EL (cell line): ENCODE measurements at regions not wholly inside any gene's neighbourhood (a gene's known extent, or its start where the extent isn't known, plus 50 kb on each side); places are given as distances from the start of the nearest gene placed in this dataset.
"Not testable (repeated sequence)": the region's sequence is repeated elsewhere in the genome, so short reads cannot be mapped to it uniquely, and the experiment has no call there.

Source experiments
- DNase-seq: peaks from one replicate; pipeline ENCODE4 v3.0.0-alpha.2; 2016

DNA sequence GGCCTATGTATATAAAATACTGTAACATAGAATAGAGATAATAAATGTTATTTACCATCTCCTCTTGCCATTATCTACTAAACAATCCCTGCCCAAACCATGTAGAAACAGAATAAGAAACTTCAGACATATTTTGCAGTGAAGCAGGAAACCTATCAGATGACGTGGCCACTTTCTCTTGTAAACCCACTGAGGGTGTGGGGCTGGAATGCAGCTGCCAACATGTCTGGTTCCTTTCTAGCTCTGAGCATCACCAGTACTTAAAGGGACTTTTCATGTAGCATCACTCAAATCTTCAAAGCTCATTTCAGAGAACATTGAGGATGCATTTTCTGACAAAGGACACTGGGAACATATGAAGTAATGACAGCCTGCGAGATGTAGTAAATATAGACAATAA lies 251.8 kb downstream of the LPIN1 start:
- DNase-seq = peak; percentile 84

GRCh38 chr2:11998626-11999378 lies 252.4 kb downstream of the LPIN1 start:
- peak; percentile 66 for DNase-seq

GRCh38 chr2:12001621-12002020 lies 255.2 kb downstream of the LPIN1 start:
- no peak for DNase-seq

GRCh38 chr2:12002215-12002614 lies 255.8 kb downstream of the LPIN1 start:
- no peak for DNase-seq

DNA sequence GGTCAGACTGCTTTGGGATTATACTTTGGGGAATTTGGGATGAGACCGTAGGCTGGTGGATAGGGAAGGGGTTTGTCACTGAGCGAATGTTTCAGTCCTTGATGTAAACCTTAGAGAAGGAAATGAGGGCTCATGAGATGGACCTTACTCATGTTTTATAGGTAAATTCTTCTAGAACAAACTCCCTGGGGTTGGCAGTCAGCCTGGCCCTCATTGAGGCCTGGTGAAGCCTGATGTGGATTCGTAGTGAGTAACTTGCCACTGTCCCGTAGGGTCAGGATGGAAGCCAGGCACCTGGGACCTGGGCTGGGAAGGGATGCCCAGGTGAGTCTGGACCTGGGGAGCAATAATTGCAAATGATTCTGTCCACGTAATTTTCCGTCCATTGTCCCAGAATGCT lies 258.3 kb downstream of the LPIN1 start:
- DNase-seq = no peak

GRCh38 chr2:12005886-12006681 lies 259.7 kb downstream of the LPIN1 start:
- DNase-seq = peak; percentile 21

- DNase-seq = peak; percentile 58
Observed at GRCh38 chr2:12006850-12007249, 260.4 kb downstream of the LPIN1 start.

DNA sequence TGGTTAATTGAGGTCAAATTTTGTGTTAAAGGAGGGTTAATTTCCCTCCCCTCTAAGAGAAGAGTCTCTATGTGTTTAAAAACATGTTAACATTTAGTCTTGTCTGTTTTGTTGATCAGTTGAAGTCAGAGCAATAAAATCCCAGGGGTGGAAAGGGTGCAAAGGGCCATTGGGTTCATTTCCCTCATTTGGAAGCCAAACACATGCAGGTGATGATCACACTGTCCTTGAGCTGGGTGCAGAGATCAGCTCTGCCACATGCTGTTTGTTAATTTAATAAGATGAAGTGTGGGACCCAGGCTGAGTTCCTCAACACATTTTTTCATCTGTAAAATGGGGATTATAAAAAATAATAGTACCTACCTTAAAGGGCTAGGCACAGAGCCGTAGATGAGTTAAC lies 260.9 kb downstream of the LPIN1 start:
- no peak for DNase-seq

DNA sequence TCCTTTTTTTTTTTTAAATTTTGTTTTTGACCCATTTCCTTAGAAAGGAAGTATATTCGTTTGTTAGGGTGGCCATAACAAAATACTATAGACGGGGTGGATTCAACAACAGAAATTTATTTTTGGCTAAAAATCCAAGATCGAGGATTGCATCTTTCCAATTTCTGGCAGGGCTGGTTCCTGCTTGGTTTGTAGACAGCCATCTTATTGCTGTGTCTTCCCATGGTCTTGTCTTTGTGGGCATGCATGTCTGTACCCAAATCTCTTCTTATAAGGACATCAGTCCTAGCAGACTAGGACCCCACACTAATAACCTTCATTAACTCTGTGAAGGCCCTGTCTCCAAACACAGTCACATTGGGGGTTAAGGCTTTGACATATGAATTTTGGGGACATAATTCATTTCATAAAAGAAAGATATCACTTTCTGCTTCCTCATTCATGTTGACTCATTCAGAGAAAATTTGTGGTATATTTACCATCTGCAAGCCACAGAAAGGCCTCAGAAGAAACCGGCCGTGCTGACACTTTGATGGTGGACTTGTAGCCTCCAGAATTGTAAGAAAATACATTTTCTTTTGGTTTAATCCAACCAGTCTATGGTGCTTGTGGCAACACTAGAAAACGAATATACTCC lies 262.1 kb downstream of the LPIN1 start:
- peak; percentile 74 for DNase-seq

DNA sequence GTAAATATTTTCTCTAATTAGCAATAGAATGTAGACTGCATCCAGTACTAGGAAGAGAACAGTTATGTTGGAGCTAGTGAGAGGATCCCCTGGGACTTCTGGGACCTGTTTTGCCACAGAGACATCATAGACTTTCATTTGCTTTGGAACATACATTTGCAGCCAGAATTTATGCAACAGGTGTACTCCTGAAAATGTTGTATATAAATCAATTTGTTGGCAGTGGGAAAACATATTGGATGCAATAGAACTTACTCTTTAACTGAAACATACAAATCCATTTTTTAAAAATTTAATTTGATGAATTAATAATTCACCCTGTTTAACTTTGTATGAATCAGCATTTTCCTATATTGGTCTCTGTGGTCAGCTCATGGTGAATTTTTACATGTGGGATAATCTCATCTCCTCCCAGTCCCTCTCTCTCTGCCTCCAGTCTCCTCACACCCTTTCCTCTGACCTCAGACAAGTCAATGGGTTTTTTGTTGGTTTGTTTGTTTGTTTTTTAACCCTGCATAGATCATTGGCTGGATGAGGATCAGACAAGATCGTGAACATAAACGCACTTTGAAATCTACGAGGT lies 263.0 kb downstream of the LPIN1 start:
- no peak for DNase-seq

GRCh38 chr2:12010059-12010458 lies 263.6 kb downstream of the LPIN1 start:
- DNase-seq = no peak

DNA sequence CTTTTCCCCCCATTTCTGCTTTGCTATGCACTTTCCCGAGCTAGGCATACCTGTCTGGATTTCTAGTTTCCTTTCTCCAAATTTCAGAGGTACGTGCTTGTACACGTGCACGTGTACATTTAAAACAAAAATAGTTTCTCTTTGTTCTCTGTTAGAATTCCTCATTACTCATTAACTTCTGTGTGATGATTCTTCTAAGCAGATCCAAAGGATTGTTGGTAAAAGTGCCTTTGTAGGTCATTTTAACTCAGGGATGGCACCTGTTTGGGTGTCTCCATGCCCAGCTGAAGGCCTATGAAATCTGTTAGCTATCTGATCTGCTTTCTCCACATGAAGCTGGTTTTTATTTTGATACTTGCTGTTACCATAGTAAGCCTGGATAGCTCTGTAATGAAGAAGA lies 264.3 kb downstream of the LPIN1 start:
- DNase-seq = no peak

GRCh38 chr2:12014088-12014960 lies 267.9 kb downstream of the LPIN1 start:
- DNase-seq = peak; percentile 63

DNA sequence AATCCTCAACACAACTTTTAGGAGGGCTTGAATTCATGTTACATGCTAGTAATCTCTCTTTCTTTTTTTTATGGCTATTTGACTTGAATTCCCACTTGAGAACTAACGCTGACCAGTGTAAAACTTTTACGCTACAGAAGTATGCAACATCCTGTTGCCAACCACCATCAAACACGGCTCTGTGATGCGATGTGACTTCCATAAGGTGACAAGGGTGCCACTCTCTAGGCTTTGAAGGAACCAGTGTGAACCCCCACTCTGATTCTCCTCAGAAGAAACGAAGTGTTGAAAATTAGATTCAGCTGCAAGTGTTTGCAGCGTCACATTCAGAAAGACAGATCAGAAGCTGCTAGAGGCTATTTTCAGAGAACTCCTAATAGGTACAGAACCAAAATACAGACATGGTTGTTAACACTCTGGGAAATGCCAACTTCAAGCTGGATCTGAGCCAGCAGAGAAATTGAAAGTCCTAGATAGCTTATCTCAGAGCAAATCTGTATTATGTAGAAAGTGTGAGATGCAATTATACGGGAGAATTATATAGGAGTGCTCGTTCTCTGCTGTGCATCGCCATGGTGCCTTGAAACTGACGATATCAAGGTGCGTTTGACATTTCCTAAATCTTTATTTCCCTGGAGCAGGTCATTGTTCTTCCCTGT lies 271.2 kb downstream of the LPIN1 start:
- DNase-seq = no peak

DNA sequence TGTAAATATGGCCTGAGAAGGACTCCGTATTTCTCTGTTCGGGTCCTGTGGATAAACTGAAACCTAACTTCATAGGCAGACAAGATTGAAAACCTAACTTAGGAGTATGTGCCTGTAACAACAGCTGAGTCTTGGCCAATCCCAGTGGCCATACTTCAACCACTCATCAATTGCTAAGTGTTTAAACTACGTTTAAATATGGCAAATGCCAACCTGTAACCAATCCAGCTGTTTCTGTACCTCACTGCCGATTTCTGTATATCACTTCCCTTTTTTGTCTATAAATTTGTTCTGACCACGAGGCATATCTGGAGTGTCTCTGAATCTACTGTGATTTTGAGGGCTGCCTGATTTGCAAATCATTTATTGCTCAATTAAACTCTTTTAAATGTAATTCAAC lies 272.3 kb downstream of the LPIN1 start:
- DNase-seq = not testable (repeated sequence)

DNA sequence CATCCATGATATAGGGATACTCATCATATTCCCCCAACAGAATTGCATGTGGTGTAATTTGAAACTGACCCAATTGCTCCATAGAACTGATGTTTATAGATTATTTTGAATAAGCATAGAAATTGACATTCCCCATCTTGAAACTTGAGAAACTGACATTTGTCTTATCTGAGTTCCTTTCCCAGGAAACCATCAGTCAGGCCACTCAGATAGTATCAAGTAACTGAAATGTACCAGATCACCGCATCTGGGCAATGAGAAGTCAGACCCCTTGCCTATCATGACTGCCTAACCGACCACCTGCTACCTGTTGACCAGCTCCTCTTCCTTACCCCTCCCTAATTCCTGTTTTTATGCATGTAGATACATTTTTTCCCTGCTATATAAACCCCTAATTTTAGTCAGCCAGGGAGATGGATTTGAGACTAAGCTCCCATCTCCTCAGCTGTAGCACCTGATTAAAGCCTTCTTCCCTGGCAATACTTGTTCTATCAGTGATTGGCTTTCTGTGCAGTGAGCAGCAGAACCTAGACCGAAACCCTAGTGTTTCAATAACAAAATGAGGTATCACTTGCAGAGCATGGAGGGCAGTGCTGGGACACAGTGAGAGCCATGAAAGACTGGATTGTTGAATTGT lies 274.5 kb downstream of the LPIN1 start:
- no peak for DNase-seq

GRCh38 chr2:12024197-12024907 lies 277.9 kb downstream of the LPIN1 start:
- DNase-seq = peak; percentile 93

DNA sequence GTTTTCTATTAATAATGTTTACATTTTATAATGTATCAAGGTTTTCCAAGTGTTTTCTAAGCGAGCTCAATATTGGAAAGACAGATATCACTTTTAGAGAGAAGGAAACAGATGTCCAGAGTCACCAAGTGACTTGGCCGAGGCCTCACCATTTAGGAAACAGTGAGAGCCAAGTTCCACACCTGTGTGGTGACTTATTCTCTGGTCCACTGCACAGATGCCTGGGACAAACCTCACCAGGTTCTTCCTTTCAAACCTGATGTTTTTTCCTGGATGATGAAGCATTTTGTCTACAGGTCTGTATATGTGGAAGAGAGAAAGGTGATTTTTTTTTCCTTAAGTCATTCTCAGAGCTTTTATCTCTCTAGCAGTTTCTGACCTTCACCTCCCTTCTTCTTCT lies 280.7 kb downstream of the LPIN1 start:
- no peak for DNase-seq

DNA sequence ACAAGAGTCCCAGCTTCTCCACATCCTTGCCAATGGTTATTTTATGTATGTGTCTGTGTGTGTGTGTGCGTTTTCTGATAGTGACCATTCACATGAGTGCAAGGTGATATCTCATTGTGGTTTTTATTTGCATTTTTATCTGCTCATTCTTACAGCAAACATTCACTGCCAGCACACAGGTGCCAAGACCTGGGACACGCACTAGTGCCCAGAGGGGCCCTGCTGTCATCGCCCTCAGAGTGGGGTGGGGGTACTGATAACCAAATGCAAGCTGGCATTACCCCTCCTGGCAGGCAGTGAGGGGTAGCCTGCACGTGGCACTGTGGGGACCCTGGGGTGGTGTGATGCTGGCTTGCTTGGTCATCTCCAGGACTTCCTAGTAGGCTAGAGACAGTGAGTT lies 285.4 kb downstream of the LPIN1 start:
- no peak for DNase-seq

DNA sequence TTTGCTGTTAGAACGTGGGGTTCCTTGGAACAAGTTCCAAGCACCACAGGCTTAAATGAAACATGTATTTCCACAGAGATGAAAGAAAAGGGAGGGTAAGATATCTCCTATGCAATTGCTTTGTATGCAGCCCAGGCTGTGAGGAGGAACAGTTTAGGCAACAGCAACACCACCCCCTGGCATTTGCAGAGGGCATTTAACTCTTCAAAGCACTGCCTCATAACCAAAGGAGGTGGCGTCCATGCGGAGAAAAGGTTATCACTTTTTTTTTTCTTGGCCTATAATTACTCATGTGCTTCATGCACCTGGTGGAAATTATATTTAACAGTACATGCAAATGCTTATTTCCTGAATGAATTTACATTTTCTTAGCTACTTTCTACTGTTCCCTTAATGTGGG lies 286.0 kb downstream of the LPIN1 start:
- no peak for DNase-seq

DNA sequence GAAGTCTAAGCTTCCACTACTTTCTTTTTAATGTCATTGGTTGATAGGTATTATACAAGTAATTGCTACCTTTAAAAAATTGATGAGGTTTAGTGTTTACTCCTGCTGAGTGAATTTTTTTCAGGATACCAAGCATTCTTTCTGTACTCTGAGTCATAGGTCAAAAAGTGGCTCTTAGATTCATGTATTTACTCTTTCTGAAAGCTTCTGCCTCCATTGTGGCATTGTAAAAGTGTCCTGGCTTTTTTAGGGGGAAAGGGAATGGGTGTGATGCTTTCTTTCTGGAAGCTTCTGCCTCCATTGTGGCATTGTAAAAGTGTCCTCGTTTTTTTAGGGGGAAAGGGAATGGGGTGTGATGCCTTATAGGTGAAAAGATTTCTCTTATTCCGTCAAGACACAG lies 286.5 kb downstream of the LPIN1 start:
- peak; percentile 55 for DNase-seq
